Amniotic stem cell (primary cell): ENCODE measurements at regions not wholly inside any gene's neighbourhood (a gene's known extent, or its start where the extent isn't known, plus 50 kb on each side); places are given as distances from the start of the nearest gene placed in this dataset.
A peak's percentile ranks its signal among the peaks of the same experiment; 100 is the strongest.

ENCODE experiments used
- DNase-seq: peaks from one replicate; lab custom pipeline; 2025; lab: John Stamatoyannopoulos, UW

DNA sequence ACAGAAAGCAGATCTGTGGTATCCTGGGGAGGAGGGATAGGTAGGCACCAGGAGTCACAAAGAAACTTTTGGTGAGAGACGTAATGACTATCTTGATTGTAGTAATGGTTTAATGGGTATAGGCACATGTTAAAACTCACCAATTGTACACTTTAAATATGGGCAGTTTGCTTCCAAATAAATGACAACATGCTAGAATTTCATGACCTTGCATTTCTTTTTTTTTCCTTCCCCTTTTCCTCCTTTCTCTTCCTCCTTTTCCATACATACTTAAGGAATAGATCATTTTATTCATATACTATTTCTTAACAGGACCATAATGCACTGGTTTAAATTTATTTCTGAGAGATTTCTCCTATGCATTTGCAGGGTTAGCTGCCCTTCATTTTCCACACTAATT lies 341.8 kb downstream of the TMEM182 start:
- DNase-seq, result no peak

GRCh38 chr2:103119352-103119751 lies 357.5 kb downstream of the TMEM182 start:
- DNase-seq, result no peak

DNA sequence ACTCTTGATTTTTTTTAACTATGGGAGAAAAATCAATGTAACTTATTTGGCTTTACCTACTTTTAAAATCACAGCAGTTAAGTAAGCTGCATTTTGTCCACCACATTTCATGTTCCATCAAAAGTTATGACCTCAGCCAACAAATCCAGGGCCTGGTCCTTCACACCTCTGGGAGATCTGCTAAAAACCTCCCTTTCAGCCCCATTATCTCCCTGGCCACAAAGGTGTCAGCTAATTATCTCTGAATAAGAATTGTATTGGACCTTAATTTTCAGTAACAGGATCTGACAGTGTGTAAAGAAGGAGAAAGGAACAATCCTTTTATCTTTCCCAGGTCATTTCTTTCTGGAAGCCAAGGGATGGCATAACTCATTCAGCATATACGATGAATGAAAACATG lies 359.3 kb downstream of the TMEM182 start:
- DNase-seq, result no peak

GRCh38 chr2:103123516-103123915 lies 361.7 kb downstream of the TMEM182 start:
- no peak for DNase-seq

DNA sequence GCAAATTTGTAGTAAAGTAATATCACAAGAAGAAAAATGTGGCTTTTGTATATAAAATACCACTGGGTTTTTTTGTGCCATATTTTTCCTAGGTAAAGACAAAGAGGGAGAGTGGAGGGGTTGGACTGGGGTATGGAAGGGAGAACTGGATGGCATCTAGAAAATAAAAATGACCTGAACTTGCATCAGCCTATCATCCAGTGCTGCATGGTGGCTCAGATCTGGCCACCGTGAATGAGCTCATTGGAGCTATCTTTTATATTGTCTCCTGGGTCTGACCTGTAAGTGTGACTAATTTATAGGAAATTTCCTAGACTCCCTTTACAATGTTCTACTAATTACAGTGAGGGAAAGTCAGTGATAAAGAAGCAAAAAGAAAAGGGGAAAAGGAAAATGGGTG lies 369.0 kb downstream of the TMEM182 start:
- DNase-seq, result no peak

GRCh38 chr2:103132536-103133217 lies 370.8 kb downstream of the TMEM182 start:
- DNase-seq, result no peak

DNA sequence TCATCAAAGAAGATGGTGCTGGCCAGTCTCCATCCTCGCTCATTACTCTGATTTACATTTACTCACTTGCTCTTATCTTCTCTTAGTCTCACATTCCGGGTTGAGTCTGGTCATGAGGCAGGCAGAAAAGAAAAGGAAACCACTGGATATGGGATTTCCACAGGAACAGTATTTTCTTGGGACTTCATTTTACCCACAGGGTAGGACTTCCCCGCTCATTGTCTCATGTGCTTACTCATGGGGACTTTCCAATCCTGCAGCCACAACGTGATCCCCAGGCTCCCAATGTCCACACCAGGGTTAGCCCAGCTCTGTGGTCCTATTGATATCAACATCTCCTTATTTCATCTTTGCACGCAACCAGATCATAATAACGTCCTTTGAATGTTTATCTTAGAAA lies 373.8 kb downstream of the TMEM182 start:
- DNase-seq, result no peak

DNA sequence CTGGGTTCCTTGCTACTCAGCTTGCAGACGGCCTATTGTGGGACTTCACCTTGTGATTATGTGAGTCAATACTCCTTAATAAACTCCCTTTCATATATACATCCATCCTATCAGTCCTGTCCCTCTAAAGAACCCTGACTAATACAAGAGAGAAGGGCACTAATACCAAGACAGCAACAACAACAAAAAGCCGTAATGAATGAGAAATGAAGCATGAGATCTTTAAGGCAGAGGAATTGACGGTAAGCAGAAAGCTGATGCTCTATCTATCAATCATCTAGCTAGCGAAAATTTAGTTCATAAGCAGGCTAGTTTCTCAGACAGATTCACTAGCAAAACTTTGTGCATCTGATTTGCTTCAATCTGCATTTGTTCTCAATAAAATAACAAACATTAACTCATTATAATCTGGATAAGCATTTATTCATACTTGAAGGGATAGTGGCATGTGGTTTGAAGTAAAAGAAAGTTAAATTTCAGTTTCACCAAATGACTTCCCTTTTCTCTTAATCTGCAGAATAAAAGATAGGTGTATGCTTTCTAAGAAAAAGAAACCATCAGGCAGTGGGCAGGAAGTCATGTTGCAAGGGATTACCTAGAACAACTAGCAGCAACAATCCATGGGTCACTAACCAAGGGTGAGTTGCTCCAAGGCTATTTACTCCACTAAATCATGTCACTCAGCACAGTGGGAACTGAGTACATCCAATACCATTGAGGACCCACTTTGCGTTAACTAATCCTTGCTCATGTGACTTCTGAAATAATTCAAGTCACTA lies 376.5 kb downstream of the TMEM182 start:
- no peak for DNase-seq

DNA sequence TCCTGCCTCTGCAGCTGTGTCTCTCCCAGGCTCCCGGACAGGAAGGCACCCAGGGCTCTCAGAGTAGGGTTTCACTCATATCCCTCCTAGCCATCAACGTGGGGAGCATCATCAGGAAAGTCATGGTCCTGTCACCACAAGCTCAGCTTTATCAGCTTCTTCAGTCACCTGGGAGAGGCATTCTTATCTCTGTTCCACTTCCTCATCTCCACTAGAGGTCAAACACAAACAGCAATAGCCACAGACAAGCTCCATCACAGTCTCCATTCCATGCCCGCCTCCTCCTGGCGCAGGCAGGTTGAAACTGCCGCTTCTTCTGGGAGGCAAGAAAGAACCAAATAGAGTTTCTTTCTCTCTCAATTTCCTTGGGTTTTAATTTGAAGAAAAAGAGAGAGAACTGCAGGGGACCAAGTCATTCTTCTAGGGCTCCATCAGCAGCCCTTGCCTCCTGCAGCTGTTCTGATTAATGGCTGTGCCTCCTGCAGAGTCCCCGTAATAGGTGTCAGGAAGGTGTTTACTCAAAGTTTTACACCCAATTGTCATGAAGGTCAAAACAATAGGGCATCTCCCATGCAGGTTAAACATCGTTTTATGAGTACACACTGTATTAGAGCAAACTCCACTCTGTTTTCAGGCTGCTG lies 377.9 kb downstream of the TMEM182 start:
- no peak for DNase-seq

GRCh38 chr2:103144837-103145236 lies 383.0 kb downstream of the TMEM182 start:
- no peak for DNase-seq

DNA sequence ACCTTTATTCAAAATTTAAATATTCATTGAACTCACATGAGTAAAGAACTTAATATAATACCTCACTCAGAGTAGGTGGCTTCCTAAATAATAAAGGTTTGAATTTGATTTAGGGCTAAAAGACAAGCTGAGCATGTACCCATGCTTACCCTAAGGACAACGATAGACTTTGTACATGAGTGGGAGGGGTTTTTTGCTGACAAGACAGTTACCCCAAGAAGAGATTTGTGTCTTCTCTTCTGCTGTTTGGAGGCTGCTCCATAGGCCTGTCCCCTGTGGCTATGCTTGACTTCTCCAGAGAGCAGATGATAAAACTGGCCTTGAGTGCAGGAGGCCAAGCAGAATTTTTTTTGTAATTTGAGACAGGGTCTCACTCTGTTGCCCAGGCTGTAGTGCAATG lies 383.9 kb downstream of the TMEM182 start:
- no peak for DNase-seq

DNA sequence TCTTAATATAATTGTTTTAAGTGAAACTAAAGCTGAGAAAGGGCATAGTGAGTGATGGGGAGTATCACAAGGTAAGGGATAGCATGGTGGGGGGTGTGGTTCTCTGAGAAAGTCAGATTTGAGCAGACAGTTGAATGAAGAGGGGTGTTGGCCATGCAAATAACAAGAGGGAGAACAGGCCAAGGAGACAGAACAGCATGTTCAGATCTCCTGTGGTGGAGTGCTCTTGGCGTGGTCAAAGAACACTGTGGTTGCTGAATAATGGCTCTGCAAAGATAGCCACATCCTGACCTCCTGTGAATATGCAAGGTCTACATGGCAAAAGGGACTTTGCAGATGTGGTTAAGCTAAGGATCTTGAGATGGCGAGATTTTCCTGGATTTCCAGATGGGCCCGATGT lies 389.2 kb downstream of the TMEM182 start:
- no peak for DNase-seq

GRCh38 chr2:103152556-103152955 lies 390.7 kb downstream of the TMEM182 start:
- DNase-seq, result no peak

DNA sequence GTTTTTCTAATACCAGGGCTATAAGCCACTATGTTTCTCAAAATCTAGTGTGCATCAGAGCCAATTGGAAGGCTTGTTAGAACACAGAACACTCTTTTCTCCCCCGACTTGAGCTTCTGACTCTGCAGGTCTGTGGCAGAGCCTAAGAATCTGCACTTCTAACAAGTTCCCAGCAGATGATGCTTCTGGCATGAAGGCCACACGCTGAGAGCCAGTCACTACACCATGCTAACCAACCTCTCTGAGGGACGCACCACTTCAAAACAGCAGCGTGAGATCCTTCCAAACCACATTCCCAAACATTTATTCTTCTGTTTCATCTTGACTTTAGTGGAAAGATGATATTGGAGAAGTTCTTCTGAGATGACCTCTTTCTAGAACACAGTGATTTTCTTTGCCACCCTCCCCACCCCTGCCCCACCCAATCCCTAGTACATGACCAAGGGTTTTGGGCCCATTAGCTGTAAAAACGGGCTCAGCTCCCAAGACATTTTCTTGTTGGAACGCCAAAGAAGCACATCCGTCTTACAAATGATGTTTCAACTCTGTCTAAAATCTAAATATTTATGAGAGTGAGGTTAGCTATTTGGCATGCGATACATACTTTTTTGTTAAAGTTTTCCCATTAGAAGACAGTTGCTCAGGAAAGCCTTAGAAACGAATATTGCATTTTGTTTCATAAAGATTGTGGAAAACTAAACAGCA lies 391.9 kb downstream of the TMEM182 start:
- no peak for DNase-seq

DNA sequence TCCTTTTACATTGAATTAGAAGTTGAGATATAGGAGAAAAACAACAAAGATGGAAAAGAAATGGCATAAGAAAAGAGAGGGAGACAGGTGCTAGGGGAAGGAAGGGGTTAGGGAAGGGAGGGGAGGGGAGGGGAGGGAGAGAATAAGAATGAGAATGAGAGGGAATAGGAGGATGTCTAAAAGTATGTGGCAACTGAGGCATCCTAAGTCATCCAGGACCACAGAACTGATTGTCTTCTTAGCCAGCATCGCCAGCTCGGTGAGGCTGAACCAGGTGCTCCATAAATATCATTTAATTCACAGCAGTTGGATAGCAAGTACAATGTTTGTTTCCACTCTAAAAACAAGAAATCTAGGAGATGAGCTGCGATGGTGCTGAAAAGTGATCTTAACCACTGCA lies 393.5 kb downstream of the TMEM182 start:
- no peak for DNase-seq

- no peak for DNase-seq
These were observed 397.2 kb downstream of the TMEM182 start for GRCh38 chr2:103159018-103159417.

DNA sequence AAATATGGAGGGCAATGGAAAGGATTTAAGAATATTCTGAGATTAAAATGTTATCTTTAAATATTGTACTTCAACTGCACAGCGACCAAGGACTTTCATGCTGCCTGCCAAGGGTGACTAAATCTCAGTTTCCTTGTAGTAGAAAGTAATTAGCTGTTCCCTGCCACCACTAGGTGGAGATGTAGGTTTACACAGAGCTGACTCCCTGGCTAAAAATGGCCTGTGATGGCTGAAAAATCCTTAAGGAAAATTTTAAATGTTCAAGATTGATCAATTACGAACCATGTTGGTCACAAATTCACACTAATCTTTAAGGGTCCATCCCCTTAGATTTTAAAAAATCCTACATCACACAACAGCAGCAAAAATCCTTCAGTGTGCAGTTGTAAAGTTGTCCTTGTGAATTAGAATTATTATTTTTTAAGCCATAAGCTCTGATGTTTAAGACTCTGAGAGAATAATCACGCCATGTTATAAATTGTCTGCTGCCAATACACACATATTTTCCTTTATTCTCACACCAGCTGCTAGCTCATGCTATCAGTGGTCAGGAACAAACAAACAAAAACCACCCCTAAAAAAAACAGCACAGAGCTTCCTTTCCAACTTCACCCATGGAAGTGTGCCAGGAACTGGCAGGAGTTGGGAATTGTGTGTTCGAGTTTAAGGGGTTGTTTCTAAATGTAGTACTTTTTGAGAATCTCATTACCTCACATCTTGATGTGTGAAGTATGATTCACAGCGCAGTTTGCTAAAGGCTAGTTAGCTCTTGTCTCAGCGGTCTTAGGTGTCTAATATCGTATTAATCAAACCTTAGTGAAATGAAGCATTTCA lies 399.8 kb downstream of the TMEM182 start:
- peak; percentile 8 for DNase-seq

DNA sequence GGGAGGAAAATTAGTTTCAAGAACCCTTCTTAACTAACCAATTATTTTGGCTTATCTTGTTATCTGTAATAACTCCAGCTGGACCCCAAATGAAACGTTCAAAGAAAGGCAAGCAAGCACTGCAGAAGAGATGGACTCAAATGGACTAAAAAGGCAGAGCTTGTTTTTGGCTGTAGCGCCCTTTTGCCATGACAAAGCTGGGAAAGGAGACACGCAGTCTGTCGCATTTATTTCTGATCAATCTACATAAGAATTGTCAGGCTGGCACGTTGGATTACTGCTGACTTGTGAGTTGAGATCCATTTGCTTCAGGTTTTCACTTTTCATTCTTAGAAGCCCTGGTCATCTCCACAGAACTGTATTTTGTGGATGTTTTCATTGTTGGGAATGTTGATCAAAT lies 402.9 kb downstream of the TMEM182 start:
- no peak for DNase-seq

- DNase-seq, result no peak
These were observed 404.0 kb downstream of the TMEM182 start for GRCh38 chr2:103165836-103166235.

DNA sequence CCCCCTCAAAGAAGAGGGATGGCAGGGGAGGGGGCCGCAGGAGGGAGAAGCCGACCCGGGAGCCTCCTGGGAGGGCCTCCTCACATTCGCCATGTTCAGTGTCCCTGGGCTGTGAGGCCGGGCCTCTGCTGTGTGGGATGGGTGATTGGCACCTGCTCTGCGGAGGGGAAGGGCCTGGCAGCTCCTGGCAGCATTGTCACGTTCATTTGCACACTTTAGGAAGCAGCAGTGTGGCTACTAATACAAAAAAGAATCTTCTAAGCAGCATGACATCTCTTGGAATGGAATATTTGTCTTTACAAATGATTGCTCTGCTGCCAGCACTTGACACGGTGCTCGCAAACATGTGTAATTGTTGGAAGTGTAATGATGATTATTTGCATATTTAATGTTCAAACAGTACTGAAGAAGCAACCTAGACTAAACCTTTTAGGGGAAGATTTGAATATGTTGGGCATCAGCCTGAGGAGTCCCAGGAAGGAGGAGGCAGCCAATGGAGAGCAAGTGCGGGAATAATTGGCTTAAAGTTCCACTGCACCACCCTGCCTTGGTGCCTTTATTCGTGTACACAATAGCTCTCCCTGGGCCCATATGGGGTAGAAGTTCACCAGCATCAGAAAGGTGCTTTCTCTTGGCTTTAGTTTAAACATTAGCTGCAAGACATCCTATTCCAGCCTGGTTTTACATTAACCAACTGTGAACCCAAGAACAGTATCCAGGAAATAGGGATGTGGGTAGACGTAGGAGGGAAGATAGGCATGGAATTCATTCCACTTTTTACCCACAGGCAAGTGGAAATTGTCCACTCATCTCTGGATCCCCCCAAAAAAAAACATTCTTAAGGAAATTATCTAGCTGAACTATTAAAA lies 404.9 kb downstream of the TMEM182 start:
- DNase-seq, result no peak

- no peak for DNase-seq
These were observed 405.8 kb downstream of the TMEM182 start for GRCh38 chr2:103167599-103167998.
